ENCODE measurements at regions not wholly inside any gene's neighbourhood (a gene's known extent, or its start where the extent isn't known, plus 50 kb on each side); places are given as distances from the start of the nearest gene placed in this dataset.

GRCh38 chr2:34254272-34254878 is 655.3 kb upstream of the FAM98A start:
- TF ChIP-seq POLR2A (IDR thresholded peaks at IDR 0.05) (no peak), CTCF (IDR thresholded peaks at IDR 0.05) (no peak)

Data from uterus (tissue), 2 donors.